A549 (cell line): ENCODE measurements at regions not wholly inside any gene's neighbourhood (a gene's known extent, or its start where the extent isn't known, plus 50 kb on each side); places are given as distances from the start of the nearest gene placed in this dataset.

Experiments
- ATAC-seq, 2 experiments: fragments of 200-7000 bp in 1 of 2; fragments of >200 bp in 1 of 2; cut with Nextera tagmentation in 1 of 2; cut with Tn5 transposase in 1 of 2; 3 replicates each; pipeline versions ENCODE4 v1.8.0 to v1.9.1; 2018 to 2020; ENCODE audit warnings: mild to moderate bottlenecking in 1 of 2, moderate library complexity in 1 of 2
- CTCF ChIA-PET: fragments of 300-600 bp; sonication (Branson Sonifier 250); formaldehyde crosslinking; extraction: SDS; loops from one replicate; lab custom pipeline; 2021; ENCODE audit warnings: antibody characterized with exemption, inconsistent platforms; lab: Yijun Ruan, JAX
- POLR2A ChIA-PET: fragments of 350-600 bp; formaldehyde crosslinking; extraction: SDS; loops from one replicate; lab custom pipeline; 2021; ENCODE audit warnings: antibody characterized with exemption, inconsistent platforms; lab: Yijun Ruan, JAX
- DNase-seq, 2 experiments: peaks; one replicate each; pipeline versions ENCODE4 v3.0.0 to v3.0.0-alpha.2; 2011 to 2016; ENCODE audit warnings: low read depth in 1 of 2, low spot score in 1 of 2
- FAIRE-seq: peaks from 2 replicates; lab custom pipeline; 2011; peaks lifted over from hg19 to GRCh38; lab: Jason Lieb, UNC
- H3K27ac ChIP-seq, 2 experiments: fragments of >200 bp; sonication (Bioruptor Twin); formaldehyde crosslinking; 3 replicates each; pipeline ENCODE4 v1.5.1; 2016 to 2017
- H3K4me1 ChIP-seq: fragments of >200 bp; sonication (Bioruptor Twin); formaldehyde crosslinking; 3 replicates; pipeline ENCODE4 v1.6.1; 2016
- H3K4me2 ChIP-seq: fragments of >200 bp; sonication (Bioruptor Twin); formaldehyde crosslinking; 3 replicates; pipeline ENCODE4 v1.6.1; 2016
- H3K4me3 ChIP-seq: fragments of >200 bp; sonication (Bioruptor Twin); formaldehyde crosslinking; 3 replicates; pipeline ENCODE4 v1.5.1; 2016
- H3K9me3 ChIP-seq: fragments of >200 bp; sonication (Bioruptor Twin); formaldehyde crosslinking; 3 replicates; pipeline ENCODE4 v1.6.1; 2016
- EP300 ChIP-seq, 2 experiments: fragments of >200 bp; sonication (Bioruptor Twin); formaldehyde crosslinking; IDR thresholded peaks; 2 replicates in 1 of 2; 3 replicates in 1 of 2; pipeline ENCODE4 v1.6.1; 2016 to 2017
- ESRRA ChIP-seq: fragments of 150-350 bp; IDR thresholded peaks from 2 replicates; pipeline ENCODE4 v1.6.1; 2014; ENCODE audit warnings: mild to moderate bottlenecking, low read length, borderline replicate concordance
- FOSL2 ChIP-seq, 2 experiments: fragments of 450-650 bp in 1 of 2; fragments of >200 bp in 1 of 2; sonication (Bioruptor Twin) in 1 of 2; formaldehyde crosslinking; IDR thresholded peaks; 2 replicates each; pipeline versions ENCODE4 v1.5.0 to v1.6.1; 2016 to 2020; ENCODE audit warnings: mild to moderate bottlenecking in 1 of 2, moderate library complexity in 1 of 2
- GATA3 ChIP-seq: IDR thresholded peaks from 2 replicates; pipeline ENCODE4 v1.6.1; 2012; ENCODE audit warnings: borderline replicate concordance
- HEYL ChIP-seq: fragments of 250-450 bp; sonication (Bioruptor Pico); IDR thresholded peaks from 2 replicates; pipeline ENCODE4 v1.8.0; 2021; ENCODE audit warnings: mild to moderate bottlenecking, moderate library complexity
- HOXA7 ChIP-seq: fragments of 250-450 bp; sonication (Bioruptor Pico); IDR thresholded peaks from 2 replicates; pipeline ENCODE4 v1.5.0; 2020; ENCODE audit warnings: mild to moderate bottlenecking, moderate library complexity
- HOXB13 ChIP-seq: fragments of 250-450 bp; sonication (Bioruptor Pico); IDR thresholded peaks from 2 replicates; pipeline ENCODE4 v1.5.0; 2020; ENCODE audit warnings: low read depth, mild to moderate bottlenecking, moderate library complexity
- JUN ChIP-seq, 2 experiments: fragments of >200 bp; sonication (Bioruptor Twin); formaldehyde crosslinking; IDR thresholded peaks; 2 replicates in 1 of 2; 3 replicates in 1 of 2; pipeline ENCODE4 v1.6.1; 2016 to 2017
- JUNB ChIP-seq: fragments of >200 bp; sonication (Bioruptor Twin); formaldehyde crosslinking; IDR thresholded peaks from 2 replicates; pipeline ENCODE4 v1.6.1; 2016
- PHF8 ChIP-seq: fragments of 200-600 bp; sonication (generic); IDR thresholded peaks from 2 replicates; pipeline ENCODE4 v1.6.1; 2016; ENCODE audit warnings: low read depth, mild to moderate bottlenecking, antibody characterized with exemption, moderate library complexity, borderline replicate concordance
- RFX5 ChIP-seq: fragments of 450-650 bp; IDR thresholded peaks from 2 replicates; pipeline ENCODE4 v1.7.1; 2014; ENCODE audit warnings: antibody characterized with exemption, mild to moderate bottlenecking, moderate library complexity
- RNF2 ChIP-seq: fragments of 200-600 bp; sonication (generic); IDR thresholded peaks from 2 replicates; pipeline ENCODE4 v1.6.1; 2016; ENCODE audit warnings: low read depth, mild to moderate bottlenecking, antibody characterized with exemption, moderate library complexity, borderline replicate concordance
- TFCP2L1 ChIP-seq: fragments of 250-450 bp; sonication (Bioruptor Pico); IDR thresholded peaks from 2 replicates; pipeline ENCODE4 v1.5.0; 2021; ENCODE audit warnings: mild to moderate bottlenecking
- ZC3H11A ChIP-seq: fragments of 450-650 bp; IDR thresholded peaks from 2 replicates; pipeline ENCODE4 v1.6.1; 2014; ENCODE audit warnings: antibody characterized with exemption, mild to moderate bottlenecking
- ZFP36 ChIP-seq: fragments of 450-650 bp; IDR thresholded peaks from 2 replicates; pipeline ENCODE4 v1.6.1; 2014; ENCODE audit warnings: borderline replicate concordance; ENCODE audit not compliant: partially characterized antibody
- ZNF302 ChIP-seq: fragments of 250-450 bp; sonication (Bioruptor Pico); IDR thresholded peaks from 2 replicates; pipeline ENCODE4 v1.9.0; 2021; ENCODE audit warnings: inconsistent platforms, mild to moderate bottlenecking, moderate library complexity
- WGBS: methylation state at CpG from one replicate; pipeline ENCODE4 v1.1.6; 2017; ENCODE audit errors: missing lambda C conversion rate; 5-methylcytosine and 5-hydroxymethylcytosine counted together
- TF ChIP-seq, protein P1 (sequence below): fragments of >200 bp; sonication (Bioruptor Twin); formaldehyde crosslinking; IDR thresholded peaks from 3 replicates; pipeline ENCODE4 v1.5.1; 2016
- TF ChIP-seq, protein P2 (sequence below): fragments of >200 bp; sonication (Bioruptor Twin); formaldehyde crosslinking; IDR thresholded peaks from 2 replicates; pipeline ENCODE4 v1.6.1; 2016

DNA sequence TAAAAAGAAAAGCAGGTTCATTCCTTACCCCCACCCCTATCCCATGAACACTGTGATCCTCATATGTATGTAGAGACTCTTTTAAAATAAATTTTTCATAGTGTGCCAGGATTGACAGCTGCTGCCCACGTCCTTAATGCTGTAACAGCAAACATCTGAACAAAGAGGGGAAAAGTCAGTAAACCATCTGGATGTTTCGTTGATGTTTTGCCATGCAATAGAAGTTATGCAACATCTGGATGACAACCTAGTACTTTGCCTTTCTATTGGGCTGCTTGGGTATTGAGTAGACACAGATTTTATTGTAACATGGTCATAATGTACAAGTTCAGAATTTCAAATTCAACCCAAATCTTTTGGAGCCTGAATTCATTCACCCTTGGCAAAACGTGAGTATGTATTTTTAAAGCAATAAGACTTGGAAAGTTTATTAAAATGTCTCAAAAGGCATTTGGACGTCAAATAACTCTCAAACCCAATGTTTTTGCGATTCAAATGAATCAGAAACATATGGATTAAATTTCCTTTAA is 500.3 kb downstream of the DHX35 start:
- Histone ChIP-seq H3K4me3 (no peak overlapping the region), H3K4me2 (no peak overlapping the region), H3K9me3 (no peaks in the 10 kb centered on the region), H3K27ac (no peak overlapping the region), H3K4me1 (no peaks in the 10 kb centered on the region)
- ATAC-seq (no peak), FAIRE-seq (no peak), DNase-seq (no peak)
- no peak for TF ChIP-seq FOSL2 (IDR thresholded peaks at IDR 0.05)
- TF ChIP-seq FOSL2 (CRISPR knock-in tag; IDR thresholded peaks at IDR 0.05) = no peak
- TF ChIP-seq, protein P1, sequence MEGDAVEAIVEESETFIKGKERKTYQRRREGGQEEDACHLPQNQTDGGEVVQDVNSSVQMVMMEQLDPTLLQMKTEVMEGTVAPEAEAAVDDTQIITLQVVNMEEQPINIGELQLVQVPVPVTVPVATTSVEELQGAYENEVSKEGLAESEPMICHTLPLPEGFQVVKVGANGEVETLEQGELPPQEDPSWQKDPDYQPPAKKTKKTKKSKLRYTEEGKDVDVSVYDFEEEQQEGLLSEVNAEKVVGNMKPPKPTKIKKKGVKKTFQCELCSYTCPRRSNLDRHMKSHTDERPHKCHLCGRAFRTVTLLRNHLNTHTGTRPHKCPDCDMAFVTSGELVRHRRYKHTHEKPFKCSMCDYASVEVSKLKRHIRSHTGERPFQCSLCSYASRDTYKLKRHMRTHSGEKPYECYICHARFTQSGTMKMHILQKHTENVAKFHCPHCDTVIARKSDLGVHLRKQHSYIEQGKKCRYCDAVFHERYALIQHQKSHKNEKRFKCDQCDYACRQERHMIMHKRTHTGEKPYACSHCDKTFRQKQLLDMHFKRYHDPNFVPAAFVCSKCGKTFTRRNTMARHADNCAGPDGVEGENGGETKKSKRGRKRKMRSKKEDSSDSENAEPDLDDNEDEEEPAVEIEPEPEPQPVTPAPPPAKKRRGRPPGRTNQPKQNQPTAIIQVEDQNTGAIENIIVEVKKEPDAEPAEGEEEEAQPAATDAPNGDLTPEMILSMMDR = no peak
- TF ChIP-seq HOXB13 (CRISPR knock-in tag) = no peak
- no peak for TF ChIP-seq RFX5
- no peak for TF ChIP-seq HEYL (CRISPR knock-in tag)
- no peak for TF ChIP-seq ZNF302 (CRISPR knock-in tag)
- TF ChIP-seq ZC3H11A = no peak
- TF ChIP-seq HOXA7 = no peak
- no peak for TF ChIP-seq GATA3
- TF ChIP-seq PHF8 = no peak
- TF ChIP-seq EP300 (IDR thresholded peaks at IDR 0.05) = no peak
- POLR2A ChIA-PET = no interaction called here
- CTCF ChIA-PET = no interaction called here
- WGBS = 1% methylated on average over 5 of the region's 5 CpGs

DNA sequence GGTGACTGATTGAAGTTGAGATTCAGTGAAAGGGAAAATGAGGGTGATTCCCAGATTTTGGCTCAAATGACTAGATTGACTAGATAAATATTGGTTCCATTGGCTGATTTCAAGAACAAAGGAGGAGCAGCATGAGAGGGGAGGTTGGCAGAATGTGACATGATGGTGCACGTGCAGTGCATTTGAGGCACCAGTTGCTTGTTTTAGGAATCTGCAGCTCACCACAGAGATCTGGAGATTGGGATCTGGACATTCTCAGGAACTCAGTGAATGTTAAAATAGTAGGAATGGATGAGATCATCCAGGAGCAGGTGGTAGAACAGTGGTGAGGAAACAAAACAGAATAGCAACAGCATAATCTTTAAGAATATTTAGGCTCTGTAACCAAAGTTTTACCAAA is 496.3 kb downstream of the DHX35 start:
- CTCF ChIA-PET = no interaction called here
- 0% methylated on average over 1 of the region's 1 CpG for WGBS
- ATAC-seq (no peak), DNase-seq (no peak), FAIRE-seq (no peak)
- POLR2A ChIA-PET = no interaction called here
- Histone ChIP-seq H3K27ac (no peak overlapping the region), H3K9me3 (no peaks in the 10 kb centered on the region), H3K4me2 (no peak overlapping the region), H3K4me1 (no peaks in the 10 kb centered on the region), H3K4me3 (no peak overlapping the region)
- no peak for TF ChIP-seq ESRRA
- TF ChIP-seq ZFP36 = no peak
- no peak for TF ChIP-seq TFCP2L1
- TF ChIP-seq JUNB = no peak

GRCh38 chr20:39453890-39454289 is 491.7 kb downstream of the DHX35 start:
- TF ChIP-seq GATA3 (no peak), RNF2 (no peak), JUN (IDR thresholded peaks at IDR 0.05) (no peak), TFCP2L1 (no peak)
- TF ChIP-seq, protein P2, sequence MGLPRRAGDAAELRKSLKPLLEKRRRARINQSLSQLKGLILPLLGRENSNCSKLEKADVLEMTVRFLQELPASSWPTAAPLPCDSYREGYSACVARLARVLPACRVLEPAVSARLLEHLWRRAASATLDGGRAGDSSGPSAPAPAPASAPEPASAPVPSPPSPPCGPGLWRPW = no peak
- TF ChIP-seq, all 56 proteins: peak for 0
- H3K27ac ChIP-seq = no peak overlapping the region
- H3K4me3 ChIP-seq = no peak overlapping the region
- FAIRE-seq = no peak
- H3K4me1 ChIP-seq = no peaks in the 10 kb centered on the region
- no peak for ATAC-seq
- WGBS = 0% methylated on average over 6 of the region's 6 CpGs
- H3K4me2 ChIP-seq = no peak overlapping the region
- H3K9me3 ChIP-seq = no peaks in the 10 kb centered on the region
- no peak for DNase-seq
- ChIA-PET CTCF (no interaction called here), POLR2A (no interaction called here)
